ENCODE measurements at regions not wholly inside any gene's neighbourhood (a gene's known extent, or its start where the extent isn't known, plus 50 kb on each side); places are given as distances from the start of the nearest gene placed in this dataset.
"Not testable (repeated sequence)": the region's sequence is repeated elsewhere in the genome, so short reads cannot be mapped to it uniquely, and the experiment has no call there.

DNA sequence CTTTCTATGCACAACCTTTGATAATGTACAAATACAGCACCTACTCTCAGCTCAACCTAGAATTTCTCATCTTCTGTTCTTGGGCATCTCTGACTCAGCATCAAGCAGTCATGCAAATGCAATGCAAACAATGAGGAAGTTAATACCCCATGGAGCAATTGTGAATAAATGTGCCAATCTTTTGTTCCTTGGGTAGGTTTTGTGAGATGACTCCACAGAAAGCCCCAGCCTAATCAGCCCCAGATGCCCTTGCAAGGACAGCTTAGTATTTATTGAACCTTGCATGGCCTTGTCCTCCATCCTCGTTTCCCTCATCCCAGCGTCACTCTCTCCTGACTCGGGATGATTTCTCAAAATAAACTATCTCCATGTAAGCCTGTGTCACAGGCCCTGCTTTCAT lies 494.7 kb upstream of the NECTIN3 start:
- DNase-seq, result no peak

DNA sequence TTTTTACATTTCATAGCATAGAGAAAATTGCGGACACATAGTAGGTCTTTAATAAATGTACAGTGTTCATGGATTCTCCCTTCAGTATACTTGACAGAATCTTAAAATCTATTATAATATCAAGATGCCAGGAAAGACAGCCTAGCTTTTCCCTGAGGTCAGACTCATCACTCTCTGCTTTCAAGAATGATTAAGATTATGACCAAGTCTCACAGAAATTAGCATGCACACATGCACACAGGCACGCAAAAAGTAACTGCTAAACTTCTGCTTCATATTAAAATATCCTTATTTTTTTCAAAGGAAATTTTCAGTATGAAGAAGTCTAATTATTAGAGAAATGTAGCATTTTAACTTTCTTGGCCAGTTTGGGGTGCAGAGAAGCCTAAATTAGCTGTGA lies 493.8 kb upstream of the NECTIN3 start:
- no peak for DNase-seq

DNA sequence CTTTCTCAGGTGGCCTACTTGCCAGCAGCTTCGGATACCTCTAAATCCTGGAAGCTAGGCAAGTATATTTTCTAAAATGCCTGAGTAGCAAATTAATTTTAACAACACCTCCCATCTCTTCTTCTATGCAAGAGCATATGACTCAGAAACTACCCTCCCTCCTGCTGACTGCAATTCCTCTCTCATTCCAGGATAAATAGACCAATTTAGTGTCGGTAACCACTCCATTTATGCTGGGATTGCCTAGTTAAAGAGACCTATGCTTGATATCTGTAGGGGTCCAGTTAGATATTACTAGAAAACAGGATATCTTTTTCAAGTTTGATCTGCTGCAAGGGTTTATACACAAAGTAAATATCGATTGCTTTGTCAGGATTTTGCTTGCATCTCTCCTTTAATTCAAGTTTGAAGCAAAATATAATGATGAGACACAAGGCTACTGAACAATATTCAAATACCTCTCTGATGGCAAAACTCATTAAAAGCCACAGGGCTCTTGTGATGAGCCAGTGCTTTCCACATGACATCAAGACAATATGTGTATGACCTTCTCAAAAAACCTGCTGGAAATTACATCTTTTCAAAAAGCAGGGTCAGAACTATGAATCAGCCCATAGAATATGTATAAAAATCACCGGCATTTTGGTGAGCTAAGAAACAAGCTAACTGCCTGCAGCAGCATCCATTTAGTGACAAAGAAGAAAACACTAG lies 491.6 kb upstream of the NECTIN3 start:
- DNase-seq, result no peak

DNA sequence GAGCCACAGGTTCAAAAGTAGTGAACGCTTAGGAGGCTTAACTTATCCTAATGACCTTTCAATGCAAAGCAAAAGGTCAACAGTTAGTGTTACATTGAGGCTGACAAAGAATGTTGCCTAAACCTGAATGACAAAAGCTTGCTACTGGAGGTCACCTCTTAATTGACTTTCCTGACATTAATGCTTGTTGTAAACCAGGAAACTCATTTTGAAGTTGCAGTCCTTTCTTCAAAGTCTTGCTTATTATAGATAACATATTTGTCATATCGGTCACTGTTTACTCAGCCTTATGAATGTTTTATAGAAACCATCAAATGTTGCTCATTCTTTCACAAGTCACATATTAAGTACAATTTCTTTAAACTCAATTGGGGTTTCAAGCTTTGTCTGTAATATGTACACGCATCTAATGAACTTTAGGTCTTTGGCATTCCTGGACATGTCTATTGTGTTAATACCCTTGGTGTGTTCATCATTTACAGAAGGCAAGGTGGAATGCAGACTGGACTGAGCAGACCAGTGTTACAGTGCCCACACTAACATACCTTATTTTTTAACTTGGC lies 488.2 kb upstream of the NECTIN3 start:
- no peak for DNase-seq

DNA sequence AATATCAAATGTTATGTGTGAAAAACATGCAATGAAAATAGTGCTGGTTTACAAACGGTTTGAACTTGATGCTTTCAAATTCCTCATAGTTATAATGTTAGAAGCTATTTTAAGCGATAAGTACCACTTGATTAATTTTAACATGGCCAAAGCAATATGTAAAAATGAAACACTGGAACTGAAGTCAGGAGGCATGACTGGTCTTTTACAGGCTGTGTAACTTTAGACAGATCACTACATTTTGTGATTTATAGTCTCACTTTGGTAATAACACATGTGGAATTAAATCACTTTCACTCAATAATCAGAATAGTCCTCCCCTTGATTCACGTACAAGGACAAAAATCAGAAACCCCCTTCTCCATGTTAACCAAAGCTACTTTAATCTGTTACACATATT lies 482.7 kb upstream of the NECTIN3 start:
- no peak for DNase-seq

DNA sequence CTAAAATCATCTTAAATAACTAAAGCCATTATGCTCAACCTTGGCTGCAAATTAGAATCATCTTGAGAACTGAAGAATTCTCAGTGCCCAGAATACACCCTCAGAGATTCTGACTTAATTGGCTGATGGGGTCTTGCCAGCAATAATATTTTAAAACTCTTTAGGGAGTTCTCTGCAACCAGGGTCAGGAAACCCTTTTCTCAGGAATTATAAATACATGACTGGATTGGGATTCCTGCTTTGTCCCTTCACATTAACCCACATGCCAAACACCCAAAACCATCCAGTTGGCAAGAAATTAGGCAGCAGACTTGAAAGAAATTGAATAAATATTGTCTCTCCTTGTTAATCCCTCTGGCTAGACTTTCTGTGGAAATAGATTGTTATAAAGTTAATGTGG lies 482.3 kb upstream of the NECTIN3 start:
- DNase-seq, result no peak

DNA sequence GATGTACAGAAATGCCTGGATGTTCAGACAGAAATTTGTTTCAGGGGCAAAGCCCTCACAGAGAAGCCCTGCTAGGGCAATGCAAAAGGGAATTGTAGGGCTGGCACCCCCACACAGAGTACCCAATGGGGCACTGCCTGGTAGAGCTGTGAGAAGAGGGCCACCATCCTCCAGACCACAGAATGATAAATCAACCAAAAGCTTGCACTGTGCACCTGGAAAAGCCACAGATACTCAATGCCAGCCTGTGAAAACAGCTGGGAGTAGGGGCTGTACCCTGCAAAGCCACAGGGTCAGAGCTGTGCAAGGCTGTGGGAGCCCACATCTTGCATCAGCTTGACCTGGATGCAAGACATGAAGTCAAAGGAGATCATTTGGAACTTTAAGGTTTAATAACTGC lies 477.9 kb upstream of the NECTIN3 start:
- no peak for DNase-seq

DNA sequence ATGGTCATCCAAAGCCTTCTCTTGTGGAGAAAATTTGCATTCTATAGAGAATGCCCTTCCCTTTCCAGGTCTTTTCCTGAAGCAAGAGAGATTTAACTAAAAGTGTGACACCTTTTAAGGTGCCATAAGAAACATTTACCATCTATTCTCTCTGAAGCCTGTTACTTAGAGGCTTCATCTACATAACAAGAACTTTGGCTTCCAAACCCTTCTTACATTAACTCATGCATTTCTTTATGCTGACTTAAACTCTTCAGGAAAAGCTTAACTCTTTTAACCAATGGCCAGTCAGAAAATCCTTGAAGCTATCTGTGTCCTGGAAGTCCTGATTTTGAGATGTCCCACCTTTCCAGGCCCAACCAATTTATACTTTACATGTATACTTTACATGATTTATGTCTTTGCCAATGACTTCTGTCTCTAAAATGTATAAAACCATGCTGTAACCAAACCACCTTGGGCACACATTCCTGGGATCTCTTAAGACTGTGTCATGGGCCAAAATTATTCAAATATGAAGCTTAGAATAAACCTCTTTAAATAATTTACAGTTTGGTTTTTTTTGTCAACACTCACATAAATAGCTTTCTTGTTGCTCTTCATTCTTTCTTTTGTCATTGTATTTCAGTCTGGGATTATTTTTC lies 472.6 kb upstream of the NECTIN3 start:
- DNase-seq, result no peak

DNA sequence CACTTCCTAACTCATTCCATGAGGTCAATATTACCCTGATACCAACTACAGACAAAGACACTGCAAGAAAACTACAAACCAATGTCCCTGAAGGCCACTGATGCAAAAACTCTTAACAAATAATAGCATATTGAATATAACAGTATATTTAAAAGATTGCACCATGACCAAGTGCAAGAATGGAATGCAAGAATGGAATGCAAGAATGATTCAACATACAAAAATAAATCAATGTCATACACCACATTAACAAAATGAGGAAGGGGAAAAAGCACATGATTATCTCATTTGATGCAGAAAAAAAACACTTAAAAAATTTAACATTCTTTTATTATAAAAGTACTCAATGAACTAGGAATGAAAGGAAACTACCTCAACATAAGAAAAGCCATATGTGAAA lies 463.1 kb upstream of the NECTIN3 start:
- DNase-seq, result no peak

DNA sequence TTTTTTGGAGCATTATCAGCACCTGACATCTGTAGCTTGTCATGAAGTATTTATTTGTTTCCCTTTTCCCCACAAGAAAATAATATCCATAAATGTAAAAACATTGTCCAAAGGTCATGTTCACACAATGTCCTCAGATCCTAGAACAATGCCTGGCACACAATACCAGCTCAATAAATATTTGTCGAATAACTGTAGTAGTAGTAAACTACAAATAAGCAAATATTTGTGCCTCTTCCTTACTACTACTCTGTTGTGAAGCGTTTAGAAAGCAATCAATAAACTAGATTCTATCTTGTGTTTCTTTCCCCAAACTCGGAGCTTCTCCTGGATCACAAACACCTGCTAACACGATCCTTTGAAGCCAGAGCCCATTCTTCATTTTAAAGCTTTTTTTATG lies 459.6 kb upstream of the NECTIN3 start:
- DNase-seq, result no peak

DNA sequence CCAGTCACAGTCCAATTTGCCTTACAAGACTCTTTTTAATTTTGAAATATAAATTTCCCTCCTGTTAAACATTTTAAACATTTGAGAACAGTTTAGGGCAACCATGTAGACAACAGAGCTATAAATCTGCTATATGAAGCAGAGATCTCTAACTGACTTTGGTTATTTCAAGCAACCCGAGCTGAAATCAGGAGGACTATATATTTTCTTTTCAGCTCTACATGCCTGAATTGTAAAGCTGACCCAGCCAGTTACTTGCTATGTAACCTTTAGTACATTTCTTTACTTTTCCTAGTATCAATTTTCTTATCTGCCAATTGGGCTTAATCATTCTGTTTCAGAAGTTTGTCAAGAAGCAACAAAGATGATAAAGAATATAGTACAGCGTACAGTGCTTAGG lies 457.4 kb upstream of the NECTIN3 start:
- no peak for DNase-seq

DNA sequence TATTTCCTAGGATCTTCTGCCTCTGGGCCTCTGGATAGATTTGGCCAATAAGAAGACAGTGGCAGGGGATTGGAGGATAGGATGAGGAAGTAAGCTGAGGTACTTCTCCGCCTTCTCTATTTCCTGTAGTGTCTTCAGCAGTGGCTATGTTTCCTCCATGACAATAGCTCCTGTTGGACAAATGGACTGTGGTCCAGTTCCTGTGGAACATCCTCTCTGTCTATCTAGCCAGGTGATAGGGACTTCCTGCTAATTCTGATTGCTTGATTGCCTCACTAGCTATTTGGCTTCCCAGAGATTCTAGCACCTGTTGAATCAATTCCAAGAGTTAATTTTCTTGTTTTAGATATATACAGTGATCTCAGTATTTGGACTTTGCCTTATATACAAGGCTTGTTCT lies 456.2 kb upstream of the NECTIN3 start:
- no peak for DNase-seq

DNA sequence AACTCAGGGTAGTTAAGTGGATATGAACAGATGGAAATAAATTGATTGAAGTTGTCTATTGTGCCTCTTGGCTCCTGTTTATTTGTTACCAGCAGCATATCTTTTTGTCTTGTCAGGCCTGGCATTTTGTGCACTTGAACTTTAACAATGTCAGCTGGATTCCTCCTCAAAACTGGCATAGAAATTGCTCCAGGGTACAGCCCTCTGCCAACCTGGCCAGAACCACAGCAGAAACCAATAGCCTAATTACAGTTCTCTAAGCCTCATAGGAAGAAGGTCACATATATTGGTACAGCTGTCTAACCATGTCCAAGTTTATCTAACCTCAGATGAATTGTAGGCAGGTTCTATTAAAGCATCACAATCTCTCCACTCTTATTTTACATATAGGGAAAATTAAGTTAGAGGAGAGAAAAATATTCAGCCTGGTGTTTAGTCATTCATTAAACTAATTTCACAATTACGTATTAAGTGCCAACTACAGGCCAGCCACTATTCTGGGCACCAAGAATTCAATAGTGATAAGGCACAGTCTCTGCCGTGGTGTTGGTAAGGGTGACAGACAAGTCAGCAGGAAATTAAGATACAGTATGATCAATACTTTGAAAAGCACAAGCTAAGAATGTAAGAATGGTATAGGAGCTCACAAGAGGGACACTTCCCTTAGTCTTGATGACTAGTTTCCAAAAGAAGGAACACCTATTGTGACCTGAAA lies 452.9 kb upstream of the NECTIN3 start:
- DNase-seq, result peak; percentile 94

DNA sequence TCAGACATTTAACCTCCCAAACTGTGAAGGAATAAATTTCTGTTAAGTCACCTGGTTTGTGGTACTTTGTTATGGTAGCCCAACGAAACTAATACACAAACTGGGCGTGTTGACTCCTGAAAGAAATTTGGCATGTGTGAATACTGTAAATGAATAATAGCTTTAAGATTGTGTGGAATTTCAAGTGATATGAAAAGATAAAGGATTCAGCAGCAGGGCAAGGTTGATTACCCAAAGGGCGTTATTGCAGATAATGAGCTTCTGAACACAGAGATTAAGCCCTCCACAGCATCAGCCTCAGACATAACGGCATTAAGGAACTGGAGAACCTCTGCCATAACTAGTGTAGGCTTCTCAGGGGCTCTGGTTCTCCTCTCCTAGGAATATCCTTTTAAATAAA lies 451.5 kb upstream of the NECTIN3 start:
- DNase-seq, result no peak

DNA sequence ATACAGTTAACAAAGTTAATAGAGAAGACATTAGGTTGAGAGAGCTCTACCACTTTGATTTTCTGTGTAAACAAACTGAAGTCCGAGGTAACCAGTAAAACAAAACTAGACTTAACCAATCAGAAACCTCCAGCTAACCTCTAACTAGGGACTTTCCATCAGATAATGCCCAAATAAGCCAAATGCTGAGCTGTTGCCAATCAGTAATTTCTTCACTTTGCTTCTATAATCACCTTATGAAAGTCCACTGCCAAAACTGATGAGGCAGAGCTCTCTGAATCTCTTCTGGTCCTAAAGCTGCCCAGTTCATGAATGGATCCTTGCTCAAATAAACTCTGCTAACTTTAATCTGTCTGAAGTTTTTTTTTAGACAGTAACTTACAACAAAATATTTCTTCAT lies 448.0 kb upstream of the NECTIN3 start:
- DNase-seq, result no peak

DNA sequence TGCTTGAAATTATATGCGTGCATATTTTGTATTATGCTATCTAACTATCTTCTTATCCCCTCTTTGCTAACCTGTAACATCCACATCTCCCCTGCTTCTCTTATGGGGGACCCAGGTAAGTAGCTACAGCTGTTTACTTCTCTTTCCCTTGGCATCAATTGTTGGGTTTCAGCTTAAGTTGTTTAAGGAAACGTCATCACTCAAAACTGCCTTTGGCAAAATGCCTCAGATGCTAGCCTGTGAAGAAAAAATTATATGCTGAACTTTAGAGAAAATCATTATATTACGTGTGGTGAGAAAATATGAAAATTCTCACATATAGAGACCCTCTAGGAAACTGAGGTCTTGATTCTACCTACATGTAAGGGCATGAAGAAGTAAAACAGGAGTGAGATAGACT lies 447.0 kb upstream of the NECTIN3 start:
- DNase-seq, result no peak

DNA sequence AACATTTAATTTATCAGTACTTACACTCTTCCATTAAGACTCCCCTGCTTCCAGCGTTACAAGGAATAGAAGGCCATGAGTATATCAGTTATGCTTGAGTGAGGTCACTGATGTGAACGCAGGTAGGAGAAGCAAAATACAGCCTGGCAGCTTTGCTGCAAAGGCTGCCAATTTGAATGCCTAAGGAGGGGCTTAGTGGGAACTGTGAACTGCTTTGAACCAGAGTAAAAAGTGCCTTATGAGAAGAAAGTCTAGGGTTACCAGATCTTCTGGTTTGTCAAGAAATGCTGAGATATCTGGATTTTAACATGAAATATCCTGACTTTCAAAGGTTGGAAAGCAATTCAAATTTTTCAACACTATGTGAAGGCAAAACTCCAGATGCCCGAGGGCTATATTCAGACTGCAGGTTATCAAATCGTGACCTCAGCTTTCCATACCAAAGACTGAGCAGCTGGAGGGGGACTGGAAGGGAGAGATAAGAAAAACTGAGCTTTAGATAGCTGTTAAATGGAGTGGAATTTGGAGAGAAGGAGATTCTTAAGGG lies 446.3 kb upstream of the NECTIN3 start:
- no peak for DNase-seq

DNA sequence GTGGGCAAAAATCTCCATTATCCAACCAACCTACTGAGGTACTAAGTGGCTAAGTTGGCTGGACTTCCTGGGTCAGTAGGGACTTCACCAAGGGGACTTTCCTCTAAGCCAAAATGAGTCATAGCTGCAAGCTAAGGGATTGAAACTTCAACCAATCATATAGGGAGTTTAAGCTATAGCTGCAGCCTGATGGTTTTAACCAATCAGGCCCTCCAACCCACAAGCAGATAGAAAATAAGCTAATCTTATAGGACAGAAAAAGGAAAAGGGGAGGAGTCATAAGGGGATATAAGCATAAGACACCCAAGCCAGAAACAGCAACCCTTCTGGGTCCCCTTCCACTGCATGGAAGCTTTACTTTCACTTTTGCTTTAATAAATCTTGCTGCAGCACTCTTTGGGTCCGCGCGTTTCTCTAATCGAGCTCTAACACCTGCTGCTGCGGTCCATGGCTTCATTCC lies 444.9 kb upstream of the NECTIN3 start:
- DNase-seq, result not testable (repeated sequence)

DNA sequence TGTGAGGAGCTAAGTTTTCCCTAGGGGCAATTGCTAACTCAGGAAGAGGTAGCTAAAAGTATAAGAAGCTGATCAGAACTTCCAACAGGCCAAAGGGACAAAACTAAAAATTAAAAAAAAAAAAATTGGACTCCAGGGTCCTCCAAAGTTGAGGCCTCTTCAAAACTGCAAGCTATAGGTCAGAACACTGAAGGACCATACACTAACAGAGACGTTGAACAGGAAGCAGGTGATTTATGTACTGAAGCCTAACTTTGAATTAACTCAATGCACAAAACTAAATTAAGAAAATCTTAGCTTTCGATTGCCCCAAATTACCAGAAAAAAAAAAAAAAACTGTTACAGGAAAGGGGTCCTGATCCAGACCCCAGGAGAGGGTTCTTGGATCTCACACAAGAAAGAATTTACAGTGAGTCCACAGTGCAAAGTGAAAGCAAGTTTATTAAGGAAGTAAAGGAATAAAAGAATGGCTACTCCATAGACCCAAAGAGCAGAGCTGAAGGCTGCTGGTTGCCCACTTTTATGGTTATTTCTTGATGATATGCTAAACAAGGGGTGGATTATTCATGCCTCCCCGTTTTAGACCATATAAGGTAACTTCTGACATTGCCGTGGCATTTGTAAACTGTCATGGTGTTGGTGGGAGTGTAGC lies 442.8 kb upstream of the NECTIN3 start:
- no peak for DNase-seq

DNA sequence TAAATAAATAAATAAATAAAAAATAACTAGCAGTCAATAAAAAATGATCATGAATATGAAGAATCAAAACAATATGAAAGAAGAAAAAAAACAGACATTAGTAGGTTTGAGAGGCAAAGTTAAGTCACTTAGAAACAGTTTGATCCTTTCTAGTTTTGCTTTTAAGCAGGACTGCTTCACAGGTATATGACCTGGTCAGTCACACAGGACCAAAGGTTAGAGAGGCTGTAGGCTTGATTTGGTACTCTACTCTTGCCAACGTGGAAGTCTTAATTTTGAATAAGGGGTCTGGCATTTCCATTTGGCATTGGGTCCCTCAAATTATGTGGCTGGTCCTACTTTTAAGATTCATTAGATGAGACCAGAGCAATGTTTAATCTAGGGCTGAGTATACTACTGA lies 441.7 kb upstream of the NECTIN3 start:
- no peak for DNase-seq

DNA sequence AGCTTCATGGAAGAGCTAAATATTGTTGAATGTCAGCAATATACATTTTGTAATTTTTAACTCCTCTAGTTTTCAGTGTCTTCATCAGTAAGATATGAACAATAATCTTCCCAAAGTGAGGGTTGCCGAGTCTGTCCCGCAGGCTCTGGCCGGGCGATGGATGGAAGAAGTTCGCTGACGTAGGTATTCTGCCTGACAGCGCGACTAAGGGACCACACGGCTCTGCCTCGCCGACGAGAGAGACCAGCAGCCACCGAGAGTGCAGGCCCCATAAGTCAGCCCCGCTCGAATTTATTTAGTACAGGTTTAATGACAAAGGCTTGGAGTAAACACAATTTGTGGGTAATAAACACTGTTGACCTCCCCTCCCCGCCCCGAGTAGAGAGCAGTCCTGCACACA lies 427.4 kb upstream of the NECTIN3 start:
- no peak for DNase-seq

DNA sequence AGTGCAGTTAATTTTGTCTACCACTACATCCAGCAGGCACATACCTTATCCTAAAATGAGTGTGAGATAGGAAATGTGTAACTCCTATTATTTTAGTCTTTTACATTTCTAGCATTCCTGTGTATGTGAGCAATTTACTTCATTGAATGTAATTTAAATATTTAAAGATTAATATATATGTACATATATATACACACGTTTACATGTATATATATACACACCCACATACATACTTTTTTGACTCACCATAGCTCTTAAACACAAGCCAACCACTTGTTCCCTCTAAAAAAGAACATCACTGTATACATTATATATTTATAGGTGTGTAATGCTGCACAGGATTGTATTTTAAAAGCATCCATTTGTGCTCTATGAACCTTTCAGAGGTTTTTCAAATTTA lies 425.6 kb upstream of the NECTIN3 start:
- DNase-seq, result no peak

DNA sequence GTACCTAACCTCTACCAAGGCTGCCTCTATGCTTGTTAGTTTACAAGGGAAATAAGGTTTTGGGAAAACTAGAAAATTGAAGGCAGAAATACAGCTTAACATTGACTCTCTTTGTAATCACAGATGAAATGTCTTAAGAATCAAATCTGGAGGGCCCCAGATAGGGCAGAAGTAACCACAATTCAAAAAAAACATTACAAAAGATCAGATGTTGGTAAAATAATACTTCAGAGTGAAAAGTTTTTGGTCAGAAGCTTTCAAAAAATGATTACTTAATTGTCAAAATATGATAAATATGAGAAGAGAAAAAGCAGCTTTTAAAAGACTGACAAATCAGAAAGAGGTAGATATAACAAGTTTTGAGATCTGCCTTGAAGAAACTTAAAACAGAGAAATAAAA lies 425.1 kb upstream of the NECTIN3 start:
- DNase-seq, result no peak
